ENCODE measurements at regions not wholly inside any gene's neighbourhood (a gene's known extent, or its start where the extent isn't known, plus 50 kb on each side); places are given as distances from the start of the nearest gene placed in this dataset.

DNA sequence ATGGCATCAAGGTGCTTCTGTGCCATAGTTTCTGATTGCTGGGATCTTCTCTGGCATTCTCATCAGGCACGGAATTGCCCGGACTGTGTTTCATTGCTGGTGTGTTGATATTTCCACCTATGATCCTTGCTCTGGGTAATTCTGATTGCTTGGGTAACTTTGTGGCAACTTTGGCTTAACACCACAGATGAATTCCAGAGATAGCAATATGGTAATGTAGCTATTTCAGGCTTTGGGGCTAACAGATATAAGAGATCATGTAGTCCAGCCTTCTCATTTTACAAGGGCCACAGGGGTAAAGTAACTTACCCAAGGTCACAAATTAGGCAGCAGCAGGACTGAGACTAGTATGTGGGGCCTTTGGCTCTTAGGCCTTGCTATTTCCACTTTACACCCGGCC, 53.9 kb upstream of the PLPP4 start:
- TF ChIP-seq POLR2A (IDR thresholded peaks at IDR 0.05) (no peak), POLR2AphosphoS5 (IDR thresholded peaks at IDR 0.05) (no peak), EP300 (IDR thresholded peaks at IDR 0.05; ENCODE audit: low read depth) (no peak)
- TF ChIP-seq, protein P1, sequence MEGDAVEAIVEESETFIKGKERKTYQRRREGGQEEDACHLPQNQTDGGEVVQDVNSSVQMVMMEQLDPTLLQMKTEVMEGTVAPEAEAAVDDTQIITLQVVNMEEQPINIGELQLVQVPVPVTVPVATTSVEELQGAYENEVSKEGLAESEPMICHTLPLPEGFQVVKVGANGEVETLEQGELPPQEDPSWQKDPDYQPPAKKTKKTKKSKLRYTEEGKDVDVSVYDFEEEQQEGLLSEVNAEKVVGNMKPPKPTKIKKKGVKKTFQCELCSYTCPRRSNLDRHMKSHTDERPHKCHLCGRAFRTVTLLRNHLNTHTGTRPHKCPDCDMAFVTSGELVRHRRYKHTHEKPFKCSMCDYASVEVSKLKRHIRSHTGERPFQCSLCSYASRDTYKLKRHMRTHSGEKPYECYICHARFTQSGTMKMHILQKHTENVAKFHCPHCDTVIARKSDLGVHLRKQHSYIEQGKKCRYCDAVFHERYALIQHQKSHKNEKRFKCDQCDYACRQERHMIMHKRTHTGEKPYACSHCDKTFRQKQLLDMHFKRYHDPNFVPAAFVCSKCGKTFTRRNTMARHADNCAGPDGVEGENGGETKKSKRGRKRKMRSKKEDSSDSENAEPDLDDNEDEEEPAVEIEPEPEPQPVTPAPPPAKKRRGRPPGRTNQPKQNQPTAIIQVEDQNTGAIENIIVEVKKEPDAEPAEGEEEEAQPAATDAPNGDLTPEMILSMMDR (IDR thresholded peaks at IDR 0.05): no peak
